ENCODE measurements at regions not wholly inside any gene's neighbourhood (a gene's known extent, or its start where the extent isn't known, plus 50 kb on each side); places are given as distances from the start of the nearest gene placed in this dataset.

DNA sequence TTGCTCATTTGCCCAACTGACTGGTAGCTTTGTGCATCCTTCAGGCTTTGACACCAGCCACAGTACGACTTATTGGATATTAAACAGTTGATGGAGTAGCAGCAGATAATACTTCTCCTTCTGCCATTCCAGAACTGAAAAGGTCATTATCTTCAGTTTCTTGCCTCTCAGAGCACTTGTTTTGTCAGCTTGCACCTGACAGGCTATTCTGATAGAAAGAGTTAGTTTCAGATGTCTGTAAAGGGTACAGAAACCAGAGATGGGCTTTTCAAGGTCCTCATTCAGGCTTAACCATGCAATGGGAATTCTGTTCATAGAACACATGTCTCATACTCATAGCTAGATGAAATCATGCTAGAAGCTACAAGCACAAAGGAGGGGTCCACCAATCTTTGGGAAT lies 367.2 kb downstream of the OTOL1 start:
- Histone ChIP-seq H3K27ac (ENCODE audit: low read depth in 2 of 2, low read length in 1 of 2) (no peak overlapping the region), H3F3A (replicated peaks; ENCODE audit: insufficient read depth) (peaks cover 4% of the 10 kb centered on the region), H3K36me3 (replicated peaks in 1 of 2; ENCODE audit: control insufficient read depth in 1 of 2, insufficient read depth in 2 of 2, low read length in 1 of 2) (no peaks in the 10 kb centered on the region), H3K79me2 (ENCODE audit: insufficient read depth) (no peaks in the 10 kb centered on the region), H3K9me3 (no peaks in the 10 kb centered on the region), H3K4me1 (ENCODE audit: control insufficient read depth in 1 of 2, insufficient read depth in 2 of 2, low read depth in 1 of 2, low read length in 1 of 2) (peaks cover 0 to 8% of the 10 kb centered on the region in 2 experiments; a peak in 1 of 4 replicates), H2AFZ (ENCODE audit: low read depth) (no peak overlapping the region), H3K9me2 (0 out of 2 replicates have a peak, but pooled peaks cover 3% of the 10 kb centered on the region), H3K27me3 (ENCODE audit: insufficient read depth) (no peaks in the 10 kb centered on the region; the same call in 1 of the 2 replicates), H3K4me2 (no peak overlapping the region), H3K4me3 (ENCODE audit: low read depth in 2 of 2, low read length in 1 of 2) (no peak overlapping the region), H3K9ac (no peak overlapping the region), H4K20me1 (ENCODE audit: insufficient read depth) (no peaks in the 10 kb centered on the region)
- DNase-seq: no peak
- POLR2A ChIA-PET: no interaction called here
- 64% methylated on average over 1 of the region's 1 CpG for WGBS (ENCODE audit: low lambda C conversion rate)
- no peak for TF ChIP-seq POLR2AphosphoS5 (IDR thresholded peaks at IDR 0.05; ENCODE audit: low read depth, low read length)
- TF ChIP-seq SIN3A (IDR thresholded peaks at IDR 0.05; ENCODE audit: borderline replicate concordance, low read depth, low read length): no peak
- no peak for TF ChIP-seq SMC3 (IDR thresholded peaks at IDR 0.05; ENCODE audit: low read depth, low read length)
- CTCF ChIA-PET: interaction anchor here (0.9 kb wide), 1 partner anchor 132 kb away, joined by 3 read pairs; no protein-coding TSS in a partner anchor

- peaks cover 4% of the 10 kb centered on the region for H3F3A ChIP-seq (replicated peaks; ENCODE audit: insufficient read depth)
- H3K79me2 ChIP-seq (ENCODE audit: insufficient read depth): no peaks in the 10 kb centered on the region
- no peaks in the 10 kb centered on the region for H3K36me3 ChIP-seq (replicated peaks in 1 of 2; ENCODE audit: control insufficient read depth in 1 of 2, insufficient read depth in 2 of 2, low read length in 1 of 2)
- H2AFZ ChIP-seq (ENCODE audit: low read depth): no peak overlapping the region
- H3K9ac ChIP-seq: no peak overlapping the region
- H3K4me1 ChIP-seq (ENCODE audit: control insufficient read depth in 1 of 2, insufficient read depth in 2 of 2, low read depth in 1 of 2, low read length in 1 of 2): no peaks in the 10 kb centered on the region
- H3K9me3 ChIP-seq: no peaks in the 10 kb centered on the region
- no peaks in the 10 kb centered on the region for H4K20me1 ChIP-seq (ENCODE audit: insufficient read depth)
- H3K27me3 ChIP-seq (ENCODE audit: insufficient read depth): no peaks in the 10 kb centered on the region; the same call in 1 of the 2 replicates
- no peak overlapping the region for H3K4me3 ChIP-seq (ENCODE audit: low read depth in 2 of 2, low read length in 1 of 2)
- 0 out of 2 replicates have a peak, but pooled peaks cover 3% of the 10 kb centered on the region for H3K9me2 ChIP-seq
- H3K4me2 ChIP-seq: no peak overlapping the region
- H3K27ac ChIP-seq (ENCODE audit: low read depth in 2 of 2, low read length in 1 of 2): no peak overlapping the region
- no peak for DNase-seq
- POLR2A ChIA-PET: no interaction called here
- CTCF ChIA-PET: interaction anchor here (1.4 kb wide), 1 partner anchor 12 kb away, joined by 4 read pairs; no protein-coding TSS in a partner anchor
- WGBS (ENCODE audit: low lambda C conversion rate): 38% methylated on average over 1 of the region's 1 CpG
- TF ChIP-seq ELF1 (IDR thresholded peaks at IDR 0.05) (no peak), TEAD4 (IDR thresholded peaks at IDR 0.05; ENCODE audit: borderline replicate concordance, insufficient read depth) (no peak), EZH2phosphoT487 (IDR thresholded peaks at IDR 0.05; ENCODE audit: borderline replicate concordance, low read depth) (no peak), FOSL2 (IDR thresholded peaks at IDR 0.05; ENCODE audit: borderline replicate concordance, low read depth) (no peak), PBX3 (IDR thresholded peaks at IDR 0.05) (no peak), EP300 (IDR thresholded peaks at IDR 0.05; ENCODE audit: borderline replicate concordance in 1 of 2, low read depth in 1 of 2, low read length in 1 of 2) (no peak), MEF2A (IDR thresholded peaks at IDR 0.05; ENCODE audit: borderline replicate concordance, low read depth) (no peak), RCOR1 (IDR thresholded peaks at IDR 0.05; ENCODE audit: low read length) (no peak), NFIC (IDR thresholded peaks at IDR 0.05; ENCODE audit: borderline replicate concordance) (no peak), RXRA (IDR thresholded peaks at IDR 0.05; ENCODE audit: borderline replicate concordance, low read depth) (no peak), IRF3 (IDR thresholded peaks at IDR 0.05; ENCODE audit: low read depth, low read length) (no peak)
- TF ChIP-seq, protein P1, sequence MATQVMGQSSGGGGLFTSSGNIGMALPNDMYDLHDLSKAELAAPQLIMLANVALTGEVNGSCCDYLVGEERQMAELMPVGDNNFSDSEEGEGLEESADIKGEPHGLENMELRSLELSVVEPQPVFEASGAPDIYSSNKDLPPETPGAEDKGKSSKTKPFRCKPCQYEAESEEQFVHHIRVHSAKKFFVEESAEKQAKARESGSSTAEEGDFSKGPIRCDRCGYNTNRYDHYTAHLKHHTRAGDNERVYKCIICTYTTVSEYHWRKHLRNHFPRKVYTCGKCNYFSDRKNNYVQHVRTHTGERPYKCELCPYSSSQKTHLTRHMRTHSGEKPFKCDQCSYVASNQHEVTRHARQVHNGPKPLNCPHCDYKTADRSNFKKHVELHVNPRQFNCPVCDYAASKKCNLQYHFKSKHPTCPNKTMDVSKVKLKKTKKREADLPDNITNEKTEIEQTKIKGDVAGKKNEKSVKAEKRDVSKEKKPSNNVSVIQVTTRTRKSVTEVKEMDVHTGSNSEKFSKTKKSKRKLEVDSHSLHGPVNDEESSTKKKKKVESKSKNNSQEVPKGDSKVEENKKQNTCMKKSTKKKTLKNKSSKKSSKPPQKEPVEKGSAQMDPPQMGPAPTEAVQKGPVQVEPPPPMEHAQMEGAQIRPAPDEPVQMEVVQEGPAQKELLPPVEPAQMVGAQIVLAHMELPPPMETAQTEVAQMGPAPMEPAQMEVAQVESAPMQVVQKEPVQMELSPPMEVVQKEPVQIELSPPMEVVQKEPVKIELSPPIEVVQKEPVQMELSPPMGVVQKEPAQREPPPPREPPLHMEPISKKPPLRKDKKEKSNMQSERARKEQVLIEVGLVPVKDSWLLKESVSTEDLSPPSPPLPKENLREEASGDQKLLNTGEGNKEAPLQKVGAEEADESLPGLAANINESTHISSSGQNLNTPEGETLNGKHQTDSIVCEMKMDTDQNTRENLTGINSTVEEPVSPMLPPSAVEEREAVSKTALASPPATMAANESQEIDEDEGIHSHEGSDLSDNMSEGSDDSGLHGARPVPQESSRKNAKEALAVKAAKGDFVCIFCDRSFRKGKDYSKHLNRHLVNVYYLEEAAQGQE (IDR thresholded peaks at IDR 0.05; ENCODE audit: low read depth, low read length): no peak
- TF ChIP-seq, protein P2, sequence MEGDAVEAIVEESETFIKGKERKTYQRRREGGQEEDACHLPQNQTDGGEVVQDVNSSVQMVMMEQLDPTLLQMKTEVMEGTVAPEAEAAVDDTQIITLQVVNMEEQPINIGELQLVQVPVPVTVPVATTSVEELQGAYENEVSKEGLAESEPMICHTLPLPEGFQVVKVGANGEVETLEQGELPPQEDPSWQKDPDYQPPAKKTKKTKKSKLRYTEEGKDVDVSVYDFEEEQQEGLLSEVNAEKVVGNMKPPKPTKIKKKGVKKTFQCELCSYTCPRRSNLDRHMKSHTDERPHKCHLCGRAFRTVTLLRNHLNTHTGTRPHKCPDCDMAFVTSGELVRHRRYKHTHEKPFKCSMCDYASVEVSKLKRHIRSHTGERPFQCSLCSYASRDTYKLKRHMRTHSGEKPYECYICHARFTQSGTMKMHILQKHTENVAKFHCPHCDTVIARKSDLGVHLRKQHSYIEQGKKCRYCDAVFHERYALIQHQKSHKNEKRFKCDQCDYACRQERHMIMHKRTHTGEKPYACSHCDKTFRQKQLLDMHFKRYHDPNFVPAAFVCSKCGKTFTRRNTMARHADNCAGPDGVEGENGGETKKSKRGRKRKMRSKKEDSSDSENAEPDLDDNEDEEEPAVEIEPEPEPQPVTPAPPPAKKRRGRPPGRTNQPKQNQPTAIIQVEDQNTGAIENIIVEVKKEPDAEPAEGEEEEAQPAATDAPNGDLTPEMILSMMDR (IDR thresholded peaks at IDR 0.05): no peak
- TF ChIP-seq, protein P3, sequence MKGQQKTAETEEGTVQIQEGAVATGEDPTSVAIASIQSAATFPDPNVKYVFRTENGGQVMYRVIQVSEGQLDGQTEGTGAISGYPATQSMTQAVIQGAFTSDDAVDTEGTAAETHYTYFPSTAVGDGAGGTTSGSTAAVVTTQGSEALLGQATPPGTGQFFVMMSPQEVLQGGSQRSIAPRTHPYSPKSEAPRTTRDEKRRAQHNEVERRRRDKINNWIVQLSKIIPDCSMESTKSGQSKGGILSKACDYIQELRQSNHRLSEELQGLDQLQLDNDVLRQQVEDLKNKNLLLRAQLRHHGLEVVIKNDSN (IDR thresholded peaks at IDR 0.05; ENCODE audit: borderline replicate concordance, low read depth): no peak
These were observed 369.6 kb downstream of the OTOL1 start for GRCh38 chr3:161866176-161866575.
